ENCODE measurements at regions not wholly inside any gene's neighbourhood (a gene's known extent, or its start where the extent isn't known, plus 50 kb on each side); places are given as distances from the start of the nearest gene placed in this dataset.

DNA sequence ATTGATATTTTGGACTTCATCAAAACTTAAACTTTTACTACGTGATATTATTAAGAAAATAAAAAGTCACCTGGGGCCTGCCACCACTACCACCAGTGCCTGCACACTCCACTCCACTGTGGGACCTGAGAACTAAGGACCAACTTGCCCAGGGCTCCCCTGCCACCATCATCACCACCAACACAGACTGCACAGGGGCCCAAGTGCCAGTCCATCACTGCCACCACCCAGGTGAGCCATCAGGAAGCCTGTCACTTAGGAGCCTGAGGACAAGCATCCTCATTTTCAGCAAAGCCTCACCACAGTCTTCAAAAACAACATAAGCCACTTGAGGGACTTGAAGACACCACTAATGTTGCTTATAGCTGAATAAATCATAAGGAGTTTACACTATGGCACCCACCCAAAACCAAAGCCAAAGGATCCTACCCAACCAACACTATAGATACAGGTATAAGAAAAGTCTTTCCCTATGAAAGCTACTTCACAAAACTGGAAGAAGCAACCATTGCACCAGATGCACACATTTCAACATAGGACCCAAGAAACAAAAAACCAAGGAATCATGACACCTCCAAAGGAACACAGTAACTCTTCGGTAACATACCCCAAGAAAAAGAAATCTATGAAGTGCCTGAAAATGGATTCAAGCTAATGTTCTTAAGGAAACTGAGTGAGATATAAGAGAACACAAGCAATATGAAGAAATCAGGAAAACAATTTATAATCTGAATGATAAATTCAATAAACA, 73.6 kb upstream of the GNAZ start:
- ATAC-seq: no peak
- no peak overlapping the region for H3K27ac Mint-ChIP-seq
- peaks cover 2% of the 10 kb centered on the region for H3K36me3 Mint-ChIP-seq
- H3K4me3 Mint-ChIP-seq: no peak overlapping the region
- CTCF ChIA-PET: no interaction called here
- no peaks in the 10 kb centered on the region for H3K4me1 Mint-ChIP-seq
- H3K9me3 Mint-ChIP-seq (ENCODE audit: low read depth): peaks cover 16% of the 10 kb centered on the region
- no peak for DNase-seq
- H3K27me3 Mint-ChIP-seq: peaks cover 61% of the 10 kb centered on the region

DNA sequence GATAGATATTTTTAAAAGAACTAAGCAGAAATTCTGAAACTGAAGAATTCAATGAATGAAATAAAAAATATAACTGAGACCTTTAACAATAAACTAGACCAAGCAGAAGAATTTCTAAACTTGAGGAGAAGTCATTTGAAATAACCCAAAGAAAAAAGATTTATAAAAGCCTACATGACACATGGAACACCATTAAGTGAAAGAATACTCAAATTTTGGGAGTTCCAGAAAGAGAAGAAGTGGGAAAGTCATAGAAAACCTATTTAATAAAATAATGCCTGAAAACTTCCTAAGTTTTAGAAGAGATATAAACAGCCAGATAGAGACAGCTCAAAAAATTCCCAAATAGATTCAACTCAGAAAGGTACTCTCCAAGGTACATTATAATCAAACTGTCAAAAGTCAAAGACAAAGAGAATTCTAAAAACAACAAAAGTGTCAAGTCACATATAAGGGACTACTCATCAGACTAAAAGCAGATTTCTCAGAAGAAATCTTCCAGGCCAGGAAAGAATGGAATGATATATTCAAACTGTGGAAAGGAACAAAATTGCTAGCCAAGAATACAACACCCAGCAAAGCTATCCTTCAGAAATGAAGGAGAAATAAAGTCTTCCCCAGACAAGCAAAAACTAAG, 72.9 kb upstream of the GNAZ start:
- Mint-ChIP-seq H3K9me3 (ENCODE audit: low read depth) (peaks cover 16% of the 10 kb centered on the region), H3K36me3 (peaks cover 2% of the 10 kb centered on the region), H3K27ac (no peak overlapping the region), H3K27me3 (peaks cover 67% of the 10 kb centered on the region), H3K4me3 (no peak overlapping the region), H3K4me1 (no peaks in the 10 kb centered on the region)
- CTCF ChIA-PET: no interaction called here
- DNase-seq: no peak
- no peak for ATAC-seq

DNA sequence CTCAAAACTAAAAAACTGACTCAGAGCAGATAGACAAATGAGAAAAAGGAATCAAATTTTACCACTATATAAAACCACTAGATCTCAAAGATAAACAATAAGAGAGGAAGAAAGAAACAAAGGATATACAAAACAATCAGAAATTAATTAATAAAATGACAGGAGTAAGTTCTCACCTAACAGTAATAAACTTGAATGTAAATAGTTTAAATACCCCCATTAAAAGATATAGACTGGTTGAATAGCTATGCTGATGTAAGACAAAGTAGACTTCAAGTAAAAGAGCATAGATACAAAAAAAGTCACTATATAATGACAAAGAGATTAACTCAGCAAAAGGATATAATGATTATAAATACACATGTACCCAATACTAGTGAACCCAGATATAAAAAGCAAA, 72.3 kb upstream of the GNAZ start:
- H3K36me3 Mint-ChIP-seq: peaks cover 2% of the 10 kb centered on the region
- no peak overlapping the region for H3K27ac Mint-ChIP-seq
- CTCF ChIA-PET: no interaction called here
- H3K9me3 Mint-ChIP-seq (ENCODE audit: low read depth): peaks cover 16% of the 10 kb centered on the region
- ATAC-seq (no peak), DNase-seq (no peak)
- H3K4me3 Mint-ChIP-seq: no peak overlapping the region
- no peaks in the 10 kb centered on the region for H3K4me1 Mint-ChIP-seq
- H3K27me3 Mint-ChIP-seq: peaks cover 66% of the 10 kb centered on the region

DNA sequence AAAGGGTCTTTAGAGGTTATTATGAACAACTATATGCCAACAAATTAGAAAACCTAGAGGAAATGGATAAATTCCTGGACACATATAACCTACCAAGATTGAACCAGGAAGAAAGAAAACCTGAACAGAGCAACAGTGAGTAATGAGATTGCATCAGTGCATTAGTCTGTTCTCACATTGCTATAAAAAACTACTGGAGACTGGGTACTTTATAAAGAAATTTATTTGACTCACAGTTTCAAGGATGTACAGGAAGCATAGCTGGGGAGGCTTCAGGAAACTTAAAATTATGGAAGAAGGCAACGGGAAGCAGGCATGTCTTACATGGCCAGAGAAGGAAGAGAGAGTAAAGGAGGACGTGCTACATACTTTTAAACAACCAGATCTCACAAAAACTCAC, 70.8 kb upstream of the GNAZ start:
- CTCF ChIA-PET: interaction anchor here (0.6 kb wide), 1 partner anchor 1161 kb away, joined by 3 read pairs; no protein-coding TSS in a partner anchor
- no peak overlapping the region for H3K27ac Mint-ChIP-seq
- no peak overlapping the region for H3K4me3 Mint-ChIP-seq
- peaks cover 2% of the 10 kb centered on the region for H3K36me3 Mint-ChIP-seq
- H3K9me3 Mint-ChIP-seq (ENCODE audit: low read depth): peaks cover 16% of the 10 kb centered on the region
- no peaks in the 10 kb centered on the region for H3K4me1 Mint-ChIP-seq
- peaks cover 73% of the 10 kb centered on the region for H3K27me3 Mint-ChIP-seq
- ATAC-seq (no peak), DNase-seq (no peak)

DNA sequence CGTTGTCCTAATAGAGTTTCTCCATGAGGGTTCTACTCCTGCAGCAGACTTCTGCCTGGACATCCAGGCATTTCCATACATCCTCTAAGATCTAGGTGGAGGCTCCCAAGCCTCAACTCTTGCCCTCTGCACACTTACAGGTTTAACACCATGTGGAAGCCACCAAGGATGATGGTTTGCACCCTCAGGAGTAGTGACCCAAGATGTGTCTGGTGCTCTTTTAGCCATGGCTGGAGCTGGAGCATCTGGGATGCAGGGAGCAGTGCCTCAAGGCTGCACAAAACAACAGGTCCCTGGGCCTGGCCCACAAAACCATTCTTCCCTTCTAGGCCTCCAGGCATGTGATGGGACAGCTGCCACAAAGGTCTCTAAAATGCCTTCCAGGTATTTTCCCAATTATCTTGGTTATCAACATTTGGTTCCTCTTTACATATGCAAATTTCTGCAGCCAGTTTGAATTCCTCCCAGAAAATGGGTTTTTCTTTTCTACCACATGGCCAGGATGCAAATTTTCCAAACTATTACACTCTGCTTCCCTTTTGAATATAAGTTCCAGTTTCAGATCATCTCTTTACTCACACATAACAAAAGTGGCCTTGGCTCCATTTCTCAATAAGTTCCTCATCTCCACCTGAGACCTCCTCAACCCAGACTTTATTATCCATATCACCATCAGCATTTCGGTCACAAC, 69.5 kb upstream of the GNAZ start:
- no peaks in the 10 kb centered on the region for H3K4me1 Mint-ChIP-seq
- CTCF ChIA-PET: no interaction called here
- no peak overlapping the region for H3K27ac Mint-ChIP-seq
- H3K4me3 Mint-ChIP-seq: no peak overlapping the region
- H3K9me3 Mint-ChIP-seq (ENCODE audit: low read depth): peaks cover 16% of the 10 kb centered on the region
- ATAC-seq (no peak), DNase-seq (no peak)
- peaks cover 73% of the 10 kb centered on the region for H3K27me3 Mint-ChIP-seq
- peaks cover 2% of the 10 kb centered on the region for H3K36me3 Mint-ChIP-seq

DNA sequence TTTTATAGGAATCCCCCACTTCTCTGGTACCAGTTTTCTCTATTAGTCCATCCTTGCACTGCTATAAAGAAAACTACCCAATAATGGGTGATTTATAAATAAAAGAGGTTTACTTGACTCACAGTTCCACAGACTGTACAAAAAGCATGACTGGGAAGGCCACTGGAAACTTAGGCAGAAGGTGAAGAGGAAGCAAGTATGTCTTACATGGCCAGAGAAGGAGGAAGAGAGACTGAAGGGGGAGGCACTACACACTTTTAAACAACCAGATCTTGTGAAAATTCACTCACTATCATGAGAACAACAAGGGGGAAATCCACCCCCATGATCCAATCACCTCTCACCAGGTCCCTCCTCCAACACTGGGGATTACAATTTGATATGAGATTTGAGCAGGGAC, 68.9 kb upstream of the GNAZ start:
- ATAC-seq: no peak
- no peak overlapping the region for H3K4me3 Mint-ChIP-seq
- CTCF ChIA-PET: no interaction called here

DNA sequence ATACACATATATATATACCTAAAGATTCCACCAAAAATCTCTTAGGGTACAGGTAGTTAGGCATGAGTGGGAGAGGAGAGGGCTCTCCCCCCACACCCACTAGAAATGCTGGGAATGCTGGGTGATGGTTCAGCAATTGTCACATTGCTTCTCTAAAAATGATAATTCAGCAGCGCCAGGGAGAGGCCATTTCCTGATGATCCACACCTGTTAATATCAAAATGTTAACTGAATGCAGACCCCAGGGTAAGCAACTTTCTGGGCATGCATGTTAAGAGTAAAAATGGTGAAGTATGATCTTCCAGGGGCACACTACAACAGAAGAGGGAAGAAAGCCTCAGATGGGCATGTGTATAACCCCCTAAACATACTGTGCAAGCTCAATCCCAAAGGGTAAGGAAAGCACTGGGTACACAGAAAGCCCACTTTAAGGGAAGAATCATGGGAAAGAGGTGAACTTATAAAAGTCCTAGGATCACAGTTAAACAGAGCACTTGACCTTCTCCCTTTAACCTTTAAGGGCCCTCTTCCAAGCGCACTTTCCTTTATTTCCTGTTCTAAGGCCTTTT, 67.6 kb upstream of the GNAZ start:
- H3K27ac Mint-ChIP-seq: no peak overlapping the region
- CTCF ChIA-PET: no interaction called here
- peaks cover 2% of the 10 kb centered on the region for H3K9me3 Mint-ChIP-seq (ENCODE audit: low read depth)
- DNase-seq: no peak
- no peaks in the 10 kb centered on the region for H3K4me1 Mint-ChIP-seq
- H3K4me3 Mint-ChIP-seq: no peak overlapping the region
- H3K27me3 Mint-ChIP-seq: peaks cover 71% of the 10 kb centered on the region
- H3K36me3 Mint-ChIP-seq: no peaks in the 10 kb centered on the region
- ATAC-seq: no peak

More for the DNA sequence above, 68.9 kb upstream of the GNAZ start:
- no peak for DNase-seq
- Mint-ChIP-seq H3K27me3 (peaks cover 72% of the 10 kb centered on the region), H3K36me3 (peaks cover 2% of the 10 kb centered on the region), H3K27ac (no peak overlapping the region), H3K4me1 (no peaks in the 10 kb centered on the region), H3K9me3 (ENCODE audit: low read depth) (peaks cover 13% of the 10 kb centered on the region)

DNA sequence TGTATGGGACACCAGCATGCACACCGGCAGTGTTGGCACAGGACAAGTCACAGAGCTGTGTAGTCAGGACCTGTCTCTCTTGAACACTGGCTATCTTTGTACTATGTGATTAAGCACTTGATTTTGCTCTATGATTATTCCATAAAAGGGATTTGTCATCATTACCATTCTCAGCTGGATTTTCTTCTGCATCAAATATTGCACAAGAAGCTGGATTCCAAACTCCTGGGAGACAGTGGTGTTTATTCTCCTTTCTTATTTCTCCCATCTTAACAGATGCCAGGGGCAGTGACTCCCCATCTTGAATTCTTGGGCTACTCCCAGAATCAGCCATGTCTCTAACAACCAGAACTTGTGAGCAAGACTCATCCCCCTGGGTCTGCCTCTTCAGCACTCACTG, 62.5 kb upstream of the GNAZ start:
- CTCF ChIA-PET: no interaction called here
- Mint-ChIP-seq H3K36me3 (no peaks in the 10 kb centered on the region), H3K9me3 (ENCODE audit: low read depth) (no peaks in the 10 kb centered on the region)

DNA sequence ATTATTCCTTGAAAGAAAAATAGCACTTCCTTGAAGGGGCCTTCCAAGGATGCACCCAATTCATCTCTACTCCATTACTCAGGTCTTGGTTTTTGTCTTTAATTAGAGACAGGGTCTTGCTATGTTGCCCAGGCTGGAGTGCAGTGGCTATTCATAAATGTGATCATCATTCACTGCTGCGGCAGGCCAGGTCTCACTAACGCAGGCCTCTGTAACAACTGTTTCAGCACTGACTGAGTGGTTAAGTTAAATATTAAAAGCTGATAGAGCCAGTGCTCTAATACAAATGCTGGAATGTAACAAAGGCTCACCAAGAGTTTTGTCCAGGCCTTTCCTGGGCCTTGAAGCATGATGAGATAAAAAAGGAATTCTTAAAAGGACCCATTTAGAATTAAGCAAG, 61.4 kb upstream of the GNAZ start:
- Mint-ChIP-seq H3K4me1 (peaks cover 19% of the 10 kb centered on the region), H3K36me3 (no peaks in the 10 kb centered on the region), H3K27me3 (peaks cover 61% of the 10 kb centered on the region), H3K4me3 (no peak overlapping the region), H3K9me3 (ENCODE audit: low read depth) (no peaks in the 10 kb centered on the region), H3K27ac (no peak overlapping the region)
- CTCF ChIA-PET: no interaction called here
- DNase-seq: no peak
- no peak for ATAC-seq

More for the DNA sequence above, 62.5 kb upstream of the GNAZ start:
- peaks cover 19% of the 10 kb centered on the region for H3K4me1 Mint-ChIP-seq
- no peak overlapping the region for H3K4me3 Mint-ChIP-seq
- no peak for DNase-seq
- H3K27ac Mint-ChIP-seq: no peak overlapping the region
- peaks cover 65% of the 10 kb centered on the region for H3K27me3 Mint-ChIP-seq
- no peak for ATAC-seq
